ENCODE measurements at regions not wholly inside any gene's neighbourhood (a gene's known extent, or its start where the extent isn't known, plus 50 kb on each side); places are given as distances from the start of the nearest gene placed in this dataset.

DNA sequence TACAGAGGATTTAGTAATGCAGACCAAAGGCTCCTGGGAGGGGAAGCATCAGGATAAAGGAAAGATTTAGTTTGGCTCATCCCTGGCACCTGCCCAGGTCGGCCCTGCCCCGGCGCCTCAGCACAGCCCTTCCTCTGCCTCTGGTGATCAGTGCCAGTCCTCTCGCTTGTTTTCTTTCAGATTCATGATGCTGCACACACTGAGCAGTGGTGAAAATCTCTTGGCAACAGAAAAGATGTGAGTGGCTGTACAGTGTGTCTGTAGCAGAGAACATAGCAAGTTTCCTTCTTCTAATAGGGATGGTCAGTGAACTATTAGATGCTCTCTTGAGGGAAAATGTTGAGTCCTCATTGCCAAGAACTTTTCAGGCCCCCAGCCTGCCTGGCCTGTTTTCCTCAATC, 994.1 kb downstream of the KCNMA1 start:
- Mint-ChIP-seq H3K9me3 (ENCODE audit: low read depth) (no peaks in the 10 kb centered on the region), H3K4me3 (ENCODE audit: low read depth) (no peak overlapping the region), H3K36me3 (ENCODE audit: insufficient read depth) (no peaks in the 10 kb centered on the region), H3K4me1 (ENCODE audit: low read depth) (no peaks in the 10 kb centered on the region), H3K27ac (no peak overlapping the region), H3K27me3 (peaks cover 4% of the 10 kb centered on the region)
- TF ChIP-seq, protein P1, sequence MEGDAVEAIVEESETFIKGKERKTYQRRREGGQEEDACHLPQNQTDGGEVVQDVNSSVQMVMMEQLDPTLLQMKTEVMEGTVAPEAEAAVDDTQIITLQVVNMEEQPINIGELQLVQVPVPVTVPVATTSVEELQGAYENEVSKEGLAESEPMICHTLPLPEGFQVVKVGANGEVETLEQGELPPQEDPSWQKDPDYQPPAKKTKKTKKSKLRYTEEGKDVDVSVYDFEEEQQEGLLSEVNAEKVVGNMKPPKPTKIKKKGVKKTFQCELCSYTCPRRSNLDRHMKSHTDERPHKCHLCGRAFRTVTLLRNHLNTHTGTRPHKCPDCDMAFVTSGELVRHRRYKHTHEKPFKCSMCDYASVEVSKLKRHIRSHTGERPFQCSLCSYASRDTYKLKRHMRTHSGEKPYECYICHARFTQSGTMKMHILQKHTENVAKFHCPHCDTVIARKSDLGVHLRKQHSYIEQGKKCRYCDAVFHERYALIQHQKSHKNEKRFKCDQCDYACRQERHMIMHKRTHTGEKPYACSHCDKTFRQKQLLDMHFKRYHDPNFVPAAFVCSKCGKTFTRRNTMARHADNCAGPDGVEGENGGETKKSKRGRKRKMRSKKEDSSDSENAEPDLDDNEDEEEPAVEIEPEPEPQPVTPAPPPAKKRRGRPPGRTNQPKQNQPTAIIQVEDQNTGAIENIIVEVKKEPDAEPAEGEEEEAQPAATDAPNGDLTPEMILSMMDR (IDR thresholded peaks at IDR 0.05; ENCODE audit: unreplicated experiment), result no peak
- no peak for DNase-seq (ENCODE audit: low spot score, unreplicated experiment)

DNA sequence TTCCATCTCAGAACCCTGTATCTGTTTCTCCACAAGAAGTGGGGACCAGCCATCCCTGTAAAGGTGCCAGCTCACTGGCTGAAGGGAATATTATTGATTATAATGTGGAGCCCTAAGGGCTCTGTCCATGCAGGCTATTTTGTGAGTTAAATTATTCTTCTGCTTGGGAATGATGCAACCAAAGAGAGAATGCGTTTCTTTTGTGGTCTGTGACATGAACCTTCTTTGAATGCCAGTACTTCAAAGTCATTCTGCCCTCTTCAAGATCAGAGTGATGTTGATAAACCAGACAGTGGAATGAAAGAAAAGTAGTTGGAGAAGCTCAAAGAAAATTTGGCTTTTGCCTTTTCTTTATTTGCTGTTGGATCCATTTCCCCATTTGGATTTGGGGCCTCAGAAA, 995.2 kb downstream of the KCNMA1 start:
- peaks cover 4% of the 10 kb centered on the region for H3K27me3 Mint-ChIP-seq
- no peaks in the 10 kb centered on the region for H3K4me1 Mint-ChIP-seq (ENCODE audit: low read depth)
- H3K27ac Mint-ChIP-seq, result no peak overlapping the region
- TF ChIP-seq, protein P1 (IDR thresholded peaks at IDR 0.05; ENCODE audit: unreplicated experiment), result no peak
- no peaks in the 10 kb centered on the region for H3K36me3 Mint-ChIP-seq (ENCODE audit: insufficient read depth)
- no peak for DNase-seq (ENCODE audit: low spot score, unreplicated experiment)
- H3K9me3 Mint-ChIP-seq (ENCODE audit: low read depth), result no peaks in the 10 kb centered on the region
- H3K4me3 Mint-ChIP-seq (ENCODE audit: low read depth), result no peak overlapping the region

DNA sequence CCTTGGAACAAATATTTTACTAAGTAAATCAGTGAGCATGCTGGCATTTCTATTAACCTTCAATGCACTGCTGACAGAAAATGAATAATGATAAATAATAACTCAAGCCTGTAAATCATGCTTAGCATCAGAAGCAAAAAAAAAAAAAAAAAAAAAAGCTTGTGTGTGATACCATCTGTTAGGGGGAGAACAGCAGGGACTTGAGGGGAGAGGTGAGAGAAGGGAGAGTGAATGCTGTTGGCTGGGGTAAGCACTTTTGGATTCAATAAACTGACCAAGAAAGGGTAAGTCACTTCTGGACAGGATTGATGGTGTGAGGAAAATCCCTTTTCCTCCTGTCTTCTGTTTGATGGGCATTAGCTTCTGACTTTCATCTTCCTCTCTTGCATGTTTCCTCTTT, 996.4 kb downstream of the KCNMA1 start:
- no peaks in the 10 kb centered on the region for H3K9me3 Mint-ChIP-seq (ENCODE audit: low read depth)
- no peak overlapping the region for H3K4me3 Mint-ChIP-seq (ENCODE audit: low read depth)
- TF ChIP-seq, protein P1 (IDR thresholded peaks at IDR 0.05; ENCODE audit: unreplicated experiment), result no peak
- H3K36me3 Mint-ChIP-seq (ENCODE audit: insufficient read depth), result no peaks in the 10 kb centered on the region
- H3K27me3 Mint-ChIP-seq, result peaks cover 4% of the 10 kb centered on the region
- H3K27ac Mint-ChIP-seq, result no peak overlapping the region
- H3K4me1 Mint-ChIP-seq (ENCODE audit: low read depth), result no peaks in the 10 kb centered on the region
- no peak for DNase-seq (ENCODE audit: low spot score, unreplicated experiment)

DNA sequence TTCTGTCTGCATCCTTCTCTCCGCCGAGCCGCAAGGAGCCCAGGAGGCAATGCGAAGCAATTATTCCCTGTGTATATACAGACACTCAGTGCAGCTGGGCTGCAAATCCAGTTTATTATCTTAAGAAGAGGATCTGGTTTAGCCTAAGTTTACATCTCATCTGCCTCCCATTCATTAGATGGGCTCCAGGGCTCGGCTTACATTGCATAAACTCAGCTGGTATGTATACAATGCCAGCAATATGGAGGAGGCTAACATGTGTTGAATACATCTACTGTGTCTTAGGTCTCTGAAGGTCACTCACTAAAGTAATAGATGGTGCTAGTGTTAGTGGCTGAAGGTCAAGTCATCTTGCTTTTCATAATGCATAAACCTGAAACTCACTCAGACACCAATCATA, 996.8 kb downstream of the KCNMA1 start:
- Mint-ChIP-seq H3K9me3 (ENCODE audit: low read depth) (no peaks in the 10 kb centered on the region), H3K27ac (no peak overlapping the region), H3K27me3 (peaks cover 4% of the 10 kb centered on the region), H3K36me3 (ENCODE audit: insufficient read depth) (no peaks in the 10 kb centered on the region), H3K4me3 (ENCODE audit: low read depth) (no peak overlapping the region), H3K4me1 (ENCODE audit: low read depth) (no peaks in the 10 kb centered on the region)
- TF ChIP-seq, protein P1 (IDR thresholded peaks at IDR 0.05; ENCODE audit: unreplicated experiment), result no peak
- DNase-seq (ENCODE audit: low spot score, unreplicated experiment), result no peak

DNA sequence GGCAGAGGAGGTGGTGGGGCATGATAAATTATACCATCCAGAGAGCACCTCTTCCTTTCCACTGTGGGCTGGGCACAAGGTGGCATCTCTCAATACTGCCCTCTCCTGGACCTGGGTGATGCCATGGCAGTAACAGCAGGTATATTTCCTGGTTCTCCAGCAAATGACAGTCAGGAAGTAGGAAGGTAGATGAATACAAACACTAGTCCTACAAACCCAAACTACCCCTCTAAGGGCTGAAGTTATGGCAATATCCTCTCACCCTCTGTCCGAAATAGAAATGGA, 1004.9 kb downstream of the KCNMA1 start:
- DNase-seq (ENCODE audit: low spot score, unreplicated experiment), result no peak
- no peaks in the 10 kb centered on the region for H3K36me3 Mint-ChIP-seq (ENCODE audit: insufficient read depth)
- H3K4me1 Mint-ChIP-seq (ENCODE audit: low read depth), result peaks cover 3% of the 10 kb centered on the region
- H3K27me3 Mint-ChIP-seq, result peaks cover 35% of the 10 kb centered on the region
- H3K27ac Mint-ChIP-seq, result no peak overlapping the region
- no peak overlapping the region for H3K4me3 Mint-ChIP-seq (ENCODE audit: low read depth)
- H3K9me3 Mint-ChIP-seq (ENCODE audit: low read depth), result no peaks in the 10 kb centered on the region
- TF ChIP-seq, protein P1 (IDR thresholded peaks at IDR 0.05; ENCODE audit: unreplicated experiment), result peak; percentile 39
